Body of pancreas (tissue), 4 donors: ENCODE measurements at regions not wholly inside any gene's neighbourhood (a gene's known extent, or its start where the extent isn't known, plus 50 kb on each side); places are given as distances from the start of the nearest gene placed in this dataset.
A peak's percentile ranks its signal among the peaks of the same experiment; 100 is the strongest.

ENCODE experiments used
- POLR2A ChIP-seq, 3 donors: fragments of 450-650 bp; IDR thresholded peaks; one replicate each; pipeline ENCODE4 v1.6.1; 2016; ENCODE audit warnings: antibody characterized with exemption in 3 of 3, mild to moderate bottlenecking in 2 of 3
- TF ChIP-seq, protein P1 (sequence below), 7 experiments: fragments of 450-650 bp in 4 of 7; fragments of 200-600 bp in 3 of 7; sonication (generic) in 3 of 7; IDR thresholded peaks; one replicate each; pipeline ENCODE4 v1.5.1; 2016 to 2019; ENCODE audit warnings: antibody characterized with exemption in 7 of 7

DNA sequence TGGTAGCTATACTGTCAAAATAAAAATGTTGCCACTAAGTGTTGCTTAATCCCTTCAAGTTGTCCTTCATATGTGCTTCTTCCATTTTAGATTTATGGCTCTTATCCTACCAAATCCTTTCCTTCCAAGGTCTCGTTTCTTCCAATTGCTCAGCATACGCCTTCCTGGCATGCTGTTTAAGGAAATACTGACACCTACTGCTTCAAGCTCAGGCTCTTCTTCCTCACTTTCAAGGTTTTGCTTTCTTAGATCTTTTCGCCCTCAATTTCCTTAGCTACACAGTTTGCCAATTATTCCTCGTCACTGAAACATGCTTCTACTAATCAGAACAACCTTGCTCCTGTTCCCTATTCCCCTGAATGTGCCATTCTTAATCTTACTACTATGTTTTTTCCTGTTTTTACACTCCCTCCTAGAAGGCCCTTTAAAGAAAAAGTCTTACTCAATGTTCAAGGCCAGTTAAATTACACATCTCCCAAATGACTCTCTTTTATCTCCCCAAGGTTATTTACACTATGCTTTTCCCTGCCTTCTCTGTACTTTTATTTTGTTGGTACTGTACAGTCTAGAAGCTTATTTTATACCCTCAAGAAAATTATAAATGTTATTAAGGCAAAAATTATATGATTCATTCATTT lies 343.1 kb downstream of the MZT1 start:
- no peak for TF ChIP-seq POLR2A (IDR thresholded peaks at IDR 0.05)
- TF ChIP-seq, protein P1, sequence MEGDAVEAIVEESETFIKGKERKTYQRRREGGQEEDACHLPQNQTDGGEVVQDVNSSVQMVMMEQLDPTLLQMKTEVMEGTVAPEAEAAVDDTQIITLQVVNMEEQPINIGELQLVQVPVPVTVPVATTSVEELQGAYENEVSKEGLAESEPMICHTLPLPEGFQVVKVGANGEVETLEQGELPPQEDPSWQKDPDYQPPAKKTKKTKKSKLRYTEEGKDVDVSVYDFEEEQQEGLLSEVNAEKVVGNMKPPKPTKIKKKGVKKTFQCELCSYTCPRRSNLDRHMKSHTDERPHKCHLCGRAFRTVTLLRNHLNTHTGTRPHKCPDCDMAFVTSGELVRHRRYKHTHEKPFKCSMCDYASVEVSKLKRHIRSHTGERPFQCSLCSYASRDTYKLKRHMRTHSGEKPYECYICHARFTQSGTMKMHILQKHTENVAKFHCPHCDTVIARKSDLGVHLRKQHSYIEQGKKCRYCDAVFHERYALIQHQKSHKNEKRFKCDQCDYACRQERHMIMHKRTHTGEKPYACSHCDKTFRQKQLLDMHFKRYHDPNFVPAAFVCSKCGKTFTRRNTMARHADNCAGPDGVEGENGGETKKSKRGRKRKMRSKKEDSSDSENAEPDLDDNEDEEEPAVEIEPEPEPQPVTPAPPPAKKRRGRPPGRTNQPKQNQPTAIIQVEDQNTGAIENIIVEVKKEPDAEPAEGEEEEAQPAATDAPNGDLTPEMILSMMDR (IDR thresholded peaks at IDR 0.05), result peak in 1 of 7 experiments; percentile 20
